ENCODE measurements at regions not wholly inside any gene's neighbourhood (a gene's known extent, or its start where the extent isn't known, plus 50 kb on each side); places are given as distances from the start of the nearest gene placed in this dataset.
"Not testable (repeated sequence)": the region's sequence is repeated elsewhere in the genome, so short reads cannot be mapped to it uniquely, and the experiment has no call there.

GRCh38 chr5:12625667-12626263, 721.5 kb upstream of the CTNND2 start:
- no peak for TF ChIP-seq GATA1 (IDR thresholded peaks at IDR 0.05; ENCODE audit: low read depth, low read length)
- TF ChIP-seq POLR2A (IDR thresholded peaks at IDR 0.05; ENCODE audit: low read length) = no peak
- DNase-seq = no peak

- no peak for TF ChIP-seq POLR2A (IDR thresholded peaks at IDR 0.05; ENCODE audit: low read length)
- TF ChIP-seq GATA1 (IDR thresholded peaks at IDR 0.05; ENCODE audit: low read depth, low read length) = no peak
- no peak for DNase-seq
Measured at GRCh38 chr5:12624776-12625560, 720.7 kb upstream of the CTNND2 start.

DNA sequence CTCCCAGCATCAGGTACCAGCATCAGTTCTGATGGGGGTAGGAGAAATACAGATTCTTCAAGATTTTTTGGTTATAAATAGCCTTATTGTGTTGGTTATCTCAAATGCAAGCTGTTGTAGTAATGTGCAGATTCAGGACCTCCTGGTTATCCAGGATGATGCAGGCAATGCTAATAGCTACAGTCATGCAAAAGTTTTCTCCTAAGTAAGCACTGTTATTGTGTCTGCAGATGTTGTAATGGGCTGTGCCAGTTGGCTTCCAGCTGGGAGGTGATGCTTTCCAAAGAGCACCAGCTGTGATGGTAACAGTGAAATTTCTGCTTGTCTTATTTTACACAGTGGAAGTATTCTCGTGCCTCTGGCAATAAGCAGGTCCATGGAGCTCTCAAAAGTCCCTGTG, 719.2 kb upstream of the CTNND2 start:
- DNase-seq = no peak
- TF ChIP-seq GATA1 (IDR thresholded peaks at IDR 0.05; ENCODE audit: low read depth, low read length) (no peak), POLR2A (IDR thresholded peaks at IDR 0.05; ENCODE audit: low read length) (no peak)

DNA sequence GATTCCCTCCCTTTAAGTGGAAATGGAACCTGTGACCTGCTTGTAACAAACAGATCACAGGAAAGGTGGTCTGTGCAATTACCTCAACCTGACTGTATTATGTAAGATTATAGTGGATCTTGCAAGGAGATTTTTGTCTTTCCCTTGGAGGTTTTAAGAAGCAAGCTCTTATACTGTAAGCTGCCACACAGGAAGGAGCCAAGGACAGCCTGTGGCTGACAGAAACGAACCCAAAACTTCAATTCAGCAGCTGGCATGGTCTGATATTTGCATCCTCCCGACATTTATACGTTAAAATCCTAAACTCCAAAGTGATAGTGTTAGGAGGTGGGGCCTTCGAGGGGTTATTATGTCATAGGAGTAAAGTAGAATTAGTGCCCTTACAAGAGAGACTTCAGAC, 711.8 kb upstream of the CTNND2 start:
- no peak for DNase-seq
- TF ChIP-seq POLR2A (IDR thresholded peaks at IDR 0.05; ENCODE audit: low read length) = no peak

DNA sequence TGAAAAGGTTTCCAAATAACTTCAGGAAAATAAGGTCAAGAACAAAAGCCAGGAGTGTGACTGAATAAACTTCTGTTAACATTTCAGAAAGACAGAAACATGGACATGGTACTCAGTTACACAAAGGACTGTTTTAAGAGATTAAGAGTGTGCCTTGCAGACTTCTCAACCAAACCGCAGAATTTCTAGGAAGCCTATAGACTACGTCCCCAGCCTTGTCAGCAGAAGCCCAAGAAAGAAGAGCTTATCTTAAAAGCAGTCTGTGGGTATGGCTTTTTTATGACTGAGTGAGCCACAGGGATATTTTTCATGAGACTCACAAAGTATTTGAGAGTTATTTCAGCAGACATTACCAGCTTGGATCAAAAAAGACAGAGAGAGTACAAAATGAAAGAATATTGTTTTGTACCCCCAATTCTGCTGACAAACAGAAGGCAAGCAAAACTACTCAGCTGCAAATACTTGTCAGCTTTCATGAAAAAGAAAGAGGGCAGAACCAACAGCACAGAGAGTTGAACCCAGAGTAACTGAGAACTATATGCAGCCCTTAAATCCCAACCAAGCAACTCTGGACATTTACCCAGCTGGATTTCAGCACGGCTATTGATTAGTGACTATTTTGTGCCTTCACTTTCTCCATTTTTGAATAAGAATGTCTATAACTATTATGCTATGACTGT, 711.0 kb upstream of the CTNND2 start:
- peak in 1 of 2 experiments; percentile 26 for DNase-seq

GRCh38 chr5:12614608-12615007, 710.4 kb upstream of the CTNND2 start:
- no peak for TF ChIP-seq POLR2A (IDR thresholded peaks at IDR 0.05; ENCODE audit: low read length)
- DNase-seq = no peak

More for the DNA sequence above, 711.0 kb upstream of the CTNND2 start:
- no peak for TF ChIP-seq GATA1 (IDR thresholded peaks at IDR 0.05; ENCODE audit: low read depth, low read length)
- no peak for TF ChIP-seq POLR2A (IDR thresholded peaks at IDR 0.05; ENCODE audit: low read length)

DNA sequence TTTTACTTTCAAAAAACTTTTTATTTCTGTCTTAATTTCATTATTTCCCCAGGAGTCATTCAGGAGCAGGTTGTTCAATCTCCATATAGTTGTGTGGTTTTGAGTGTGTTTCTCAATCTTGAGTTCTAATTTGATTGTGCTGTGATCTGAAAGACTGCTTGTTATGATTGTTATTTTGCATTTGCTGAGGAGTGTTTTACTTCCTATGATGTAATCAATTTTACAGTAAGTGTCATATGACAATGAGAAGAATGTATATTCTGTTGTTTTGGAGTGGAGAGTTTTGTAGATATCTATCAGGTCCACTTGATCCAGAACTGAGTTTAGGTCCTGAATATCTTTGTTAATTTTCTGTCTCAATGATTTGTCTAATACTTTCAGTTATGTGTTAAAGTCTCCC, 706.9 kb upstream of the CTNND2 start:
- no peak for DNase-seq
- TF ChIP-seq GATA1 (IDR thresholded peaks at IDR 0.05; ENCODE audit: low read depth, low read length) (no peak), POLR2A (IDR thresholded peaks at IDR 0.05; ENCODE audit: low read length) (no peak)

DNA sequence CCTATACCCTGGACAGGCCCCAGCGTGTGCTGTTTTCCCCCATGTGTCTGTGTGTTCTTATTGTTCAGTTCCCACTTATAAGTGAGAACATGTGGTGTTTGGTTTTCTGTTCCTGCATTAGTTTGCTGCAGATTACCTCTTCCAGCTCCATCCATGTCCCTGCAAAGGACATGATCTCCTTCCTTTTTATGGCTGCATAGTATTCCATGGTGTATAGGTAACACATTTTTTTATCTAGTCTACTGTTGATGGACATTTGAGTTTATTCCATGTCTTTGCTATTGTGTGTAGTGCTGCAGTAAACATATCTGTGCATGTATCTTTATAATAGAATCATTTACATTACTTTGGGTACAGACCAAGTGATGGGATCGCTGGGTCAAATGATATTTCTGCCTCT, 703.6 kb upstream of the CTNND2 start:
- DNase-seq = not testable (repeated sequence)

DNA sequence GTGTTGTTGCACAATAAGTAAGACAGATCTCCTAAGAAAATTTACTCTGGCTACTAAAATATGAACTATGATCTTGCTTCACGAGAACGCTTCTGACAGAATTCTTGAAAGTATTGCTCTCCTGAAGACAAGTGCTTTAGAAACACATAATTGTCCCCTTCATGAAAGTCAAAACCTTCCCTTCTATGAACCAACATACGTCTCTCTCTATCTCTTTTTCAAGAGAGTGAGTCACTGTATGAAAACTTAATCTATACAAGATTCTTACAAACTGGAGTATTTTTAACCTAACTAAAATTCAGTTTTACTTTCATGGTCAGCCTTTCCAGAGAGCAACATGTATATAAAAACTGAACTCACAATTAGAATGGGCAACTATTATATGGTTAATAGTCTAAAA, 688.0 kb upstream of the CTNND2 start:
- no peak for TF ChIP-seq GATA1 (IDR thresholded peaks at IDR 0.05; ENCODE audit: low read depth, low read length)
- TF ChIP-seq POLR2A (IDR thresholded peaks at IDR 0.05; ENCODE audit: low read length) = no peak
- DNase-seq = no peak

DNA sequence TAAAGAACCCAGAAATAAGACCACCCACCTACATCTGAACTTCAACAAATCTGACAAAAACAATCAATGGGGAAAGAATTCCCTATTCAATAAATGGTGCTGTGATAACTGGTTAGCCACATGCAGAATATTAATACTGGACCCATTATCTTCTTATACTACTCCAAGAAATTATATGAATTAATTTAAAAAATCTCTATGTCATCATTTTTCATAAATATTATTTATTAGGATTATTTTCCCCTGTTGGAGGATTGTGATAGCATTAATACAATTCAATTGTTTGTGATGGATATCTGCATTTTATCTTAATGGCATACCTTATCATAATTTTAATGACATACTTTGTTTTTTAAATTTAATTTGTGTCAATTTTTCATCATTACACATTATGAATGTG, 682.2 kb upstream of the CTNND2 start:
- DNase-seq = no peak
- TF ChIP-seq GATA1 (IDR thresholded peaks at IDR 0.05; ENCODE audit: low read depth, low read length) (no peak), POLR2A (IDR thresholded peaks at IDR 0.05; ENCODE audit: low read length) (no peak)

DNA sequence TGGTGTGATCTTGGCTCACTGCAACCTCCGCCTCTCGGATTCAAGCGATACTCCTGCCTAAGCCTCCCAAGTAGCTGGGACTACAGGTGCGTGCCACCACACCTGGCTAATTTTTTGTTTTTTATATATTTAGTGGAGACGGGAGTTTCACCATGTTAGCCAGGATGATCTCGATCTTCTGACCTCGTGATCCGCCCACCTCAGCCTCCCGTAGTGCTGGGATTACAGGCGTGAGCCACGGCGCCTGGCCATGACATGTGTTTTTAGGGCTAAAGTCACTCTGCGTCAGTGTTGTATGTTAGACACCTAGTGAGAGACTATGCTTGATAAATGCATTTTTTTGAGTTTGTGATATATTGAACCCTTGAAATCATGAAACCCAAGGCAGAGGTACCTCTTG, 674.6 kb upstream of the CTNND2 start:
- DNase-seq = not testable (repeated sequence)

- not testable (repeated sequence) for DNase-seq
Measured at GRCh38 chr5:12576953-12577352, 672.7 kb upstream of the CTNND2 start.

DNA sequence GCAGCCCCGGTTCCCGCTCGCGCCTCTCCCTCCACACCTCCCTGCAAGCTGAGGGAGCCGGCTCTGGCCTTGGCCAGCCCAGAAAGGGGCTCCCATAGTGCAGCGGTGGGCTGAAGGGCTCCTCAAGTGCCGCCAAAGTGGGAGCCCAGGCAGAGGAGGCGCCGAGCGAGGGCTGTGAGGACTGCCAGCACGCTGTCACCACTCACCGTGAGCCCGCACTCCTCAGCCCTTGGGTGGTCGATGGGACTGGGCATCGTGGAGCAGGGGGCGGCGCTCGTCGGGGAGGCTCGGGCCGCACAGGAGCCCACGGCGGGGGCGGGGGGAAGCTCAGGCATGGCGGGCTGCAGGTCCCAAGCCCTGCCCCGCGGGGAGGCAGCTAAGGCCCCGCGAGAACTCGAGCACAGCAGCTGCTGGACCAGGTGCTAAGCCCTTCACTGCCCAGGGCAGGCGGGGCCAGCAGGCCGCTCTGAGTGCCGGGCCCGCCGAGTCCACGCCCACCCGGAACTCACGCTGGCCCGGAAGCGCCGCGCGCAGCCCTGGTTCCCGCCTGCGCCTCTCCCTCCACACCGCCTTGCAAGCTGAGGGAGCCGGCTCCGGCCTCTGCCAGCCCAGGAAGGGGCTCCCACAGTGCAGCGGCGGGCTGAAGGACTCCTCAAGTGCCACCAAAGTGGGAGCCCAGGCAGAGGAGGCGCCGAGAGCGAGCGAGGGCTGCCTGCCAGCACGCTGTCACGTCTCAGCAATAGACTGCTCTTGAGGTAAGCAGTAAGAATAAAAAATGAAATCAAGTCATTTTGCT, 670.2 kb upstream of the CTNND2 start:
- DNase-seq = not testable (repeated sequence)

GRCh38 chr5:12573916-12574297, 669.7 kb upstream of the CTNND2 start:
- not testable (repeated sequence) for DNase-seq

- TF ChIP-seq GATA1 (IDR thresholded peaks at IDR 0.05; ENCODE audit: low read depth, low read length) (no peak), POLR2A (IDR thresholded peaks at IDR 0.05; ENCODE audit: low read length) (no peak)
- DNase-seq = no peak
Measured at GRCh38 chr5:12570688-12571087, 666.4 kb upstream of the CTNND2 start.
